ENCODE measurements at regions not wholly inside any gene's neighbourhood (a gene's known extent, or its start where the extent isn't known, plus 50 kb on each side); places are given as distances from the start of the nearest gene placed in this dataset.

- TF ChIP-seq POLR2A (IDR thresholded peaks at IDR 0.05; ENCODE audit: low read depth, low read length) (no peak), TAF1 (IDR thresholded peaks at IDR 0.05; ENCODE audit: borderline replicate concordance, low read depth, low read length) (no peak)
Observed at GRCh38 chr4:124536946-124537345, 175.6 kb downstream of the ANKRD50 start.

All from GM12892 (cell line).